ENCODE measurements at regions not wholly inside any gene's neighbourhood (a gene's known extent, or its start where the extent isn't known, plus 50 kb on each side); places are given as distances from the start of the nearest gene placed in this dataset.

DNA sequence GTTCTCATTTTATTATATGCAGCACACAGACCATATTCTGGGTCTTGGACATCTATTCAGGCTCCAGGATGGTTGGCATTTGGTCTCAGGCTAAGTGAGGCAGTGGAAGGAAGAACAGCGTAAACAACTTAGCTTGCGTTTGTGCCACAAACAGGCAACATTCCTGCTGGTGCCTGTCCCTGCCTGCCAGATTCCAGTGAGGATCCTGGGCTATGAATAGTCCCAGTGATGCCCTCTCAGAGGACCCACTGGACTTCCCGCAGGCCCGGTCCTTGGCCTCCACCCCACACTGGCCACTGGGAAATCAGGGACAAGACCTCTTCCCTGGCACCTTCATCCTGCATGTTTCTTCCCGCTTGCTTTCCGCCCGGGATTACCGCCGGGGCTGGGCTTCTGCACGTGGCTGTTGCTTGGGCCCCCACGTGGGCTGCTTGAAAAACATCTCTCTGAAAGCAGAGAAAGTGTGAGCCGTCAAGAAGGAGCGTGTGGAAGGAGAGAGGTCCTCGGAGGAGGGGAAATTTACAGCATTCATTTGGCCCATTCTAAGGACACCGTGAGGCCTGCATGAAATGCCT is 145.1 kb upstream of the WNT4 start:
- H3K4me3 Mint-ChIP-seq = no peak overlapping the region
- no peak for DNase-seq
- H3K9me3 Mint-ChIP-seq = no peaks in the 10 kb centered on the region
- H3K27me3 Mint-ChIP-seq (ENCODE audit: low read depth) = peaks cover 21% of the 10 kb centered on the region
- H3K4me1 Mint-ChIP-seq (ENCODE audit: low read depth) = no peaks in the 10 kb centered on the region
- ATAC-seq = no peak
- H3K36me3 Mint-ChIP-seq (ENCODE audit: insufficient read depth) = no peaks in the 10 kb centered on the region

DNA sequence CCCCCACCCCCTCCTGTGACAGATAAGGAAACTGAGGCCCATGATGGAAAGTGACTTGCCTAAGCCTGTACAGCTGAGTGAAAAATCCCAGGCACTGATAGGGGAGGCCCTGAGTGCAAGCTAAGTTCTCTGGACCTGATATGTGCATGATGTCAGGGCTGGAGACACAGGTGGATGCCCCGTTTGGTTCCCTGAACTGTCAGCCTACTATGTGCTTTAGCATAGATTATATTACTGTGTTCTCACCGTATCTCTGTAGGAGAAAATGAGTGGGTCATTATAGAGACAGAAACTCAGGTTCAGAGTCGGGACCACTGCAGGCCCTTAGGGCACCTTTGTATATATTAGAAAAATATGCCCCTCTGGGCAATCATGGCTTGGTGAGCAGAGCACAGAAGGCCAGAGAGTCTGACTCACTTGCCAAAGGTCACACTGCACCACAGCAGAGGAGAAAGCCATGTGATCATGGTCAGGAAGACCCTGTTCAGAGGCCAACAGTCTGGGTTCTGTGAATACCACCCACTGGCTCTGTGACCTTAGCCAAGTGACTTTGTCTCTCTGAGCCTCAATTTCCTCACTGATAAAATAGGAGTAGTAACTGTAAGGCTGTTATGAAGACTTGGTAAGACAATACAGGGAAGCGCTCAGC is 145.8 kb upstream of the WNT4 start:
- Mint-ChIP-seq H3K9me3 (no peaks in the 10 kb centered on the region), H3K27me3 (ENCODE audit: low read depth) (peaks cover 22% of the 10 kb centered on the region), H3K36me3 (ENCODE audit: insufficient read depth) (no peaks in the 10 kb centered on the region), H3K4me3 (no peak overlapping the region), H3K4me1 (ENCODE audit: low read depth) (no peaks in the 10 kb centered on the region)
- DNase-seq (no peak), ATAC-seq (no peak)

DNA sequence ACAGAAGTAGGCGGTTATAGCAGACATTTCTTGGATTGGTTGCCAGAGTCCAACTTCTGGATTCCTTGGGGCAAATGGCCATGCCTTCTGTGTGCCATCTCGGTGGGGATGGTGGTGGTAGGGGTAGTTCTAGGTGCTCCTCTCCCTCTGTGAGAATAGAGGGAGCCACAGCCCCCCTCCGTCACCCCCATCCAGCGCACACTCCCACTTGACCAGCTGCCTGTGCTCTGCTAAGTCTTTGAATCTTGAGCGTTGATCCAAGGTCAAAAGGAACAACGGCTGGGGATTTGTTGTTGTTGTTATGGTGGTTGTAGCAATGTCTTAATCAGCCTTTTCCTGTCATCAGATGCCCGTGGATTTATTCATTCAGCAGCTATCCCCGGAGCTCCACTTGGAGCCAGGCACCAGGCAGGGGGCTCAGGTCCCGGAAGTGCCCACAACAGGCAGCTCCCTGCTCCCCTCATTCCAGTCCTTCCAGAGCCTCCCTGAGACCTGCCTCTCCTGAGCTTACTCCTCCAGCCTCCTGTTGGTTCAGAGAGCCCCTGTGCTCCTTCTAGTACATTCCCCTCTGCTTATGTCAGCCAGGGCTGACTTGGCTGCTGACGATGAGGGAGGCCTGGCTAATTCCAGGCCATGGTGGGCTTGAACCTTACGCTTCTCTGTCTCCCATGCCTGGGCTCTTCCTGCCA is 146.6 kb upstream of the WNT4 start:
- ATAC-seq (no peak), DNase-seq (no peak)
- H3K4me3 Mint-ChIP-seq = no peak overlapping the region
- H3K9me3 Mint-ChIP-seq = no peaks in the 10 kb centered on the region
- H3K4me1 Mint-ChIP-seq (ENCODE audit: low read depth) = no peaks in the 10 kb centered on the region
- H3K27me3 Mint-ChIP-seq (ENCODE audit: low read depth) = peaks cover 20% of the 10 kb centered on the region
- no peaks in the 10 kb centered on the region for H3K36me3 Mint-ChIP-seq (ENCODE audit: insufficient read depth)

DNA sequence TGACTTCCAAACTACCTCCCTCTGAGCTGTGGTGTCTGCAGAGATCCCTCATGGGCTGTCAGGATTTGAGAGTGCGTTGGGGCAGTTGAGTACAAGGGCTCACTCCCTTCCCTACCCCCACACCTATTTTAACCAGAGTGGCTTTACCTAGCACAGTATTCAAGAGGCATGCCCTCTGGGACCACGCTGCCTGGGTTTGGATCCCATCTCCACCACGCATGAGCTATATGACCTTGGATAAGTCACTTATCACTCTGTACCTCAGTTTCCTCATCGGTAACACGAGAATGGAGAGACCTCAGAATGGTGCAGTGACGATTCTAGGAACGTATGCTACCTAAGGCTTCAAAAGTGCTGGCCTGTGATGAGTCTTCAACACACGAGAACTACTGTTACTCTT is 147.3 kb upstream of the WNT4 start:
- H3K27me3 Mint-ChIP-seq (ENCODE audit: low read depth) = peaks cover 20% of the 10 kb centered on the region
- H3K36me3 Mint-ChIP-seq (ENCODE audit: insufficient read depth) = no peaks in the 10 kb centered on the region
- no peak for DNase-seq
- H3K9me3 Mint-ChIP-seq = no peaks in the 10 kb centered on the region
- H3K4me3 Mint-ChIP-seq = no peak overlapping the region
- no peak for ATAC-seq
- H3K4me1 Mint-ChIP-seq (ENCODE audit: low read depth) = no peaks in the 10 kb centered on the region

GRCh38 chr1:22290611-22291010 is 147.7 kb upstream of the WNT4 start:
- Mint-ChIP-seq H3K4me1 (ENCODE audit: low read depth) (no peaks in the 10 kb centered on the region), H3K4me3 (no peak overlapping the region), H3K27me3 (ENCODE audit: low read depth) (peaks cover 20% of the 10 kb centered on the region), H3K36me3 (ENCODE audit: insufficient read depth) (no peaks in the 10 kb centered on the region), H3K9me3 (no peaks in the 10 kb centered on the region)
- ATAC-seq (no peak), DNase-seq (no peak)

DNA sequence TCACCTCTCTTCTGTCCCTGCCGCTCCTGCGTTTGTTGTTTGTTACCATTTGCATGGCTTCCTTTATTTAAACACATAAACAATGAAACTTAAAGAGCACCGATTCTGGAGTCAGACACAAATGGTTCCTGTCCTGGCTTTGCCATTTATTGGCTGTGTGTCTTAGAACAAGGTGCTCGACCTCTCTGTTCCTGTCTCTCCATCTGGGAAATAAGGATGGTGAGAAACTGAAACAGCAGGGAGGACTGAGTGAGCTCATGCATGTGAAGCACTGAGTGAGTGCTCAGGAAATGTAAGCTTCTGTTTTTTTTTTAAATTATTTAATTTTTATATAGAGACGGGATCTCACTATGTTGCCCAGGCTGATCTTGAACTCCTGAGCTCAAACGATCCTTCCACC is 148.2 kb upstream of the WNT4 start:
- Mint-ChIP-seq H3K9me3 (no peaks in the 10 kb centered on the region), H3K36me3 (ENCODE audit: insufficient read depth) (no peaks in the 10 kb centered on the region), H3K4me3 (no peak overlapping the region), H3K27me3 (ENCODE audit: low read depth) (peaks cover 23% of the 10 kb centered on the region), H3K4me1 (ENCODE audit: low read depth) (no peaks in the 10 kb centered on the region)
- DNase-seq (no peak), ATAC-seq (no peak)

- Mint-ChIP-seq H3K27me3 (ENCODE audit: low read depth) (peaks cover 28% of the 10 kb centered on the region), H3K4me1 (ENCODE audit: low read depth) (no peaks in the 10 kb centered on the region), H3K36me3 (ENCODE audit: insufficient read depth) (no peaks in the 10 kb centered on the region), H3K9me3 (no peaks in the 10 kb centered on the region), H3K4me3 (no peak overlapping the region)
- ATAC-seq (no peak), DNase-seq (no peak)
These were observed 148.6 kb upstream of the WNT4 start for GRCh38 chr1:22291494-22291893.

- Mint-ChIP-seq H3K4me3 (no peak overlapping the region), H3K36me3 (ENCODE audit: insufficient read depth) (no peaks in the 10 kb centered on the region), H3K27me3 (ENCODE audit: low read depth) (peaks cover 35% of the 10 kb centered on the region), H3K4me1 (ENCODE audit: low read depth) (no peaks in the 10 kb centered on the region), H3K9me3 (no peaks in the 10 kb centered on the region)
- DNase-seq (no peak), ATAC-seq (no peak)
These were observed 149.3 kb upstream of the WNT4 start for GRCh38 chr1:22292011-22292788.

DNA sequence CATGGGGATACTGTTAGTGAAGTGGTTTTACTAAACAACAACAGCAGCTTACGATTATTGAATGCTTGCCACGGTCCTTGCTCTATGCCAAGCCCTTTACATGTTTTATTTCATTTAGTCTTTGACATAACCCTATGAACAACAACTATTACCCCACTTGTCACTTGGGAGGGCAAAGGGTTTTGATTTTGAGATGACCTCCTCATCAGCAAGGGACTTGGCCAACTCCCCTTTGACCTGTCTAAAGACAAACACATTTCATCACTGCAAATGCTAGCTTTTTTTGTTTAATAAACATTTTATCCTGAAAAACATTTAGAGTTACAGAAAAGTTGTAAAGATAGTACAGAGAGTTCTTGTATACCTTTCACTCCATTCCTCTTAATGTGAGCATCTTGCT is 152.5 kb upstream of the WNT4 start:
- H3K27me3 Mint-ChIP-seq (ENCODE audit: low read depth) = peaks cover 57% of the 10 kb centered on the region
- no peaks in the 10 kb centered on the region for H3K4me1 Mint-ChIP-seq (ENCODE audit: low read depth)
- H3K9me3 Mint-ChIP-seq = no peaks in the 10 kb centered on the region
- H3K36me3 Mint-ChIP-seq (ENCODE audit: insufficient read depth) = no peaks in the 10 kb centered on the region
- ATAC-seq = no peak
- H3K4me3 Mint-ChIP-seq = no peak overlapping the region
- no peak for DNase-seq

DNA sequence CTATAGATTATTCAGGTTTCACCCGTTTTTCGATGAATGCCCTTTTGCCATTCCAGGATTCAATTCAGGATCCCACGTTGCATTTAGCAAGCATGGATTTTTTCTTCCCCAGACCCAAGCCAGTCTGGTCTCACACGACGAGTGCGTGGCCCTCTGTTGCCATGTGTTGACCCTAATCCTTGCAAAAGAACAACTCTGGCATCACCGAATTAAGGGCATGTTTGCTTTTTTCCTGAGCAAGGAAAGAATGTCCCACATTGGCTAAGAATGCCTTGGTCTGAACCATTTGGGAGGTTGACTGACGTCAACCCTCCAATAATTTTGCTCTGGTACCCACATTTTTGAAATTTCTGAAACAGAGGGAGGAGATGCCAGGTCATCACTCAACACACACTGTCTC is 153.0 kb upstream of the WNT4 start:
- no peak overlapping the region for H3K4me3 Mint-ChIP-seq
- no peaks in the 10 kb centered on the region for H3K36me3 Mint-ChIP-seq (ENCODE audit: insufficient read depth)
- DNase-seq = no peak
- H3K27me3 Mint-ChIP-seq (ENCODE audit: low read depth) = peaks cover 58% of the 10 kb centered on the region
- H3K9me3 Mint-ChIP-seq = no peaks in the 10 kb centered on the region
- H3K4me1 Mint-ChIP-seq (ENCODE audit: low read depth) = no peaks in the 10 kb centered on the region
- no peak for ATAC-seq

DNA sequence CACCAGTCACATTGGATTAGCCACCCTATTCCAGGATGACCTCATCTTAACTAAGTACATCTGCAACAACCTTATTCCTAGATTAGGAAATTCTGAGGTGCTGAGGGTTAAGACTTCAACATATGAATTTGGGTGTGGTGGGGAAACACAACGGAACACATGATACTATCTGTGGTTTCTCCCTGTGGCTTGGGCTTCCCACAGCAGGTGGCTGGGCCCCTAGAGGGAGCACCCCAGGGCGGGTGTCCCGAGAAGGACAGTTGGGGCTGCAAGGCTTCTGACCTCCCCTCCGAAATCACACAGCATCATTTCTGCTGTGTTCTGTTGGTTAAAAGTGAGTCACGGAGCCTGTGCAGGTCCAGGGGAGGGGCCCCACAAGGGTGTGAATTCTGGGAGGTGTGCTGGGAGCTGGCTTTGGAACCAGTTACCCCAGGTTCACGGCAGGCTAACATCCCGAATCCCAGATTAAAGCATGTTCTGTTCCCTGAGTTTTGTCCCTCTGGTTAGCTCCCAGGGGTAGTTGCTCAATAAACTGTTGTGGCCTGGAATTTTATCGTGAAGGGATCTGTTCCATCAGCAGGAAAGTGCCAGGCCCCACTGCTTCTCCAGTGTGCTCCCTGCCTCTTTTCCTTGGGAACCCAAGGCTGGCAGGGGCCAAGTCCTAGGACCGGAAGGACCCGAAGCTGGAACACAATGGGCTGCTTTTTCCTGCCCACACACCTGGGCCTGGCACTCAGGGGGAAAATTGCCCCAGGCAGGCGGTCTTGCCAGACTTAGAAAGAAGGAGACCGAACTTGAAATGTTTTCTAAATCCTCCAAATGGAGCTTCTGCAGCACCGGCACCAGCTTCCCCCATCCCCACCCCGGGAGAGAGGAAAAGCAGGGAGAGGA is 154.0 kb upstream of the WNT4 start:
- Mint-ChIP-seq H3K27me3 (ENCODE audit: low read depth) (peaks cover 62% of the 10 kb centered on the region), H3K4me3 (no peak overlapping the region), H3K9me3 (no peaks in the 10 kb centered on the region), H3K4me1 (ENCODE audit: low read depth) (no peaks in the 10 kb centered on the region), H3K36me3 (ENCODE audit: insufficient read depth) (no peaks in the 10 kb centered on the region)
- ATAC-seq = no peak
- no peak for DNase-seq

- ATAC-seq (no peak), DNase-seq (no peak)
- H3K27me3 Mint-ChIP-seq (ENCODE audit: low read depth) = peaks cover 60% of the 10 kb centered on the region
- no peaks in the 10 kb centered on the region for H3K4me1 Mint-ChIP-seq (ENCODE audit: low read depth)
- no peaks in the 10 kb centered on the region for H3K36me3 Mint-ChIP-seq (ENCODE audit: insufficient read depth)
- peaks cover 5% of the 10 kb centered on the region for H3K9me3 Mint-ChIP-seq
- H3K4me3 Mint-ChIP-seq = no peak overlapping the region
These were observed 153.7 kb upstream of the ZBTB40 start for GRCh38 chr1:22297999-22298398.

DNA sequence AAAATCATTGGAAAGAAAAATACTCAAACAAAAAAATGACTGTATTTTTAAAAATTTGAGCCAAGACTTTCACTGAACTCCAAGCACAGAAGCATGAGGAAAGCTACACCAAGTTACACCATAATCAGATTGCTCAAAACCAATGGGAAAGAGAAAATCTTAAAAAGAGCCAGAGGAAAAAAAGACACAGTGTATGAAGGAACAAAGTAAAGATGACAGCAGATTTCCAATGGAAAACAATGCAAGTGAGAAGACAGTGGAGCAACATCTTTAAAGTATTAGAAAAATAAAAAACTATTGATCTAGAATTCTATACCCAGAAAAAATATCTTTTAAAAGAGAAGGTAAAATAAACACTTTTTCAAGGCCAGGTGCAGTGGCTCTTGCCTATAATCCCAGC is 147.8 kb upstream of the ZBTB40 start:
- Mint-ChIP-seq H3K4me3 (no peak overlapping the region), H3K36me3 (ENCODE audit: insufficient read depth) (no peaks in the 10 kb centered on the region), H3K9me3 (peaks cover 13% of the 10 kb centered on the region), H3K27me3 (ENCODE audit: low read depth) (peaks cover 48% of the 10 kb centered on the region), H3K4me1 (ENCODE audit: low read depth) (no peaks in the 10 kb centered on the region)
- no peak for ATAC-seq
- DNase-seq = no peak

DNA sequence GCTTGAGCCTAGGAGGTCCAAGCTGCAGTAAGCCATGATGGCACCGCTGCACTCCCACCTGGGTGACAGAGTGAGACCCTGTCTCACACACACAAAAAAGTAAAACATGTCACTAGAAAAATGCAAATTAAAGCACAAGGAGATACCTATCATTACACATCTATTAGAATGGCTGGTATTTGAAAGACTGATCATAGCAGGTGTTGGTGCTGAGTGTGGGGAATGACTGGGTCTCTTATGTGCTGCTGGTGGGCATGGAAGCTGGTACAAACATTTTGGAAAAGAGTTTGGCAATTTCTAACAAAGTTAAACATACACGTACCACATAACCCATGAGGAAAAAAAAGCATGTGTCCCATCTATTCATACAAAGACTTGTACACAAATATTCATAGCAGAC is 142.1 kb upstream of the ZBTB40 start:
- Mint-ChIP-seq H3K4me1 (ENCODE audit: low read depth) (no peaks in the 10 kb centered on the region), H3K4me3 (no peak overlapping the region), H3K27me3 (ENCODE audit: low read depth) (peaks cover 38% of the 10 kb centered on the region), H3K36me3 (ENCODE audit: insufficient read depth) (no peaks in the 10 kb centered on the region), H3K9me3 (peaks cover 6% of the 10 kb centered on the region)
- no peak for ATAC-seq
- no peak for DNase-seq
